ENCODE measurements at regions not wholly inside any gene's neighbourhood (a gene's known extent, or its start where the extent isn't known, plus 50 kb on each side); places are given as distances from the start of the nearest gene placed in this dataset.

DNA sequence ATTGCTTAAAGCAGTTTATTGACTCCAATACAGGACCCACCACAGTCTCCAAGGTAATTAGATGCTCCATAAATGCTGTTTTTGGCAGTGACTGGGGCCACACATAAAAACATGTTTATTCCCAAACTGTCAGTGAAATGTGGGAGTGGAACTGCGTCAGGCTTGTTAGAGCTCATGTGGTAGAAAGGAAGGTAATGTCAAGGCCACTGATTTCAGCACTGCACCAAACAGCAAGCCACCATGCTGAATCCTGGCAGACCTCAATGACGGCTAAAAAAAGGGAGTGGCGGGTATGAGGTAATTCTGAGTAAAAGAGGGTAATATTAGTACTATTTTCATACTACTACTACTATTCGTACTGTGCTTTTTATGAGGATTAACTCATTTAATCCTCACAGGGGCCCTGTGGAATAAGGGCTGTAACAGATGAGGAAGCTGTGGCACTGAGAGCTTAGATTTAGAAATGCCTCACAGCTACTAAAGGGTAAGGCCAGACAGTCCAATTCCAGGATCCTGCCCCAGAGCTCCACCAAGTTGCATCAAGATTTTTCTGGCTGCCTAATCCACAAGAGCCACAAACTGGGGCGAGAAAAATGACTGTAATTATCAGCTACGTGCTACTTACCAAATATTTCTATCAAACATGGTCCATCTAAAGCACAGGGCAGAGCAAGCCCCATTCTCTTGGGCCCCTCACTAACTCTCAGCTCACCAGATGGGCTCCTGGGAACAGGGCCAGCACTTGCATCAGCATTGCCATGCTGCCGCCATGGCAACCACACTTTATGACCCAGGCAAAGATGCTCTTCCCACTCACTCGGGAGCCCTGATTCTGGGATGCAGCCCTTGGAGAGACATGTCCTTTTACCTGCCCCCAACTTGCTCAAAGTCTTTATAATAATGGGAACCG lies 83.6 kb upstream of the SPATA12 start:
- Mint-ChIP-seq H3K27ac (no peak overlapping the region), H3K27me3 (ENCODE audit: low read depth) (no peaks in the 10 kb centered on the region), H3K4me1 (ENCODE audit: low read depth) (peaks cover 9% of the 10 kb centered on the region), H3K4me3 (no peak overlapping the region), H3K36me3 (ENCODE audit: low read depth) (no peaks in the 10 kb centered on the region), H3K9me3 (no peaks in the 10 kb centered on the region)

GRCh38 chr3:56975567-56975966 lies 84.9 kb upstream of the SPATA12 start:
- no peaks in the 10 kb centered on the region for H3K36me3 Mint-ChIP-seq (ENCODE audit: low read depth)
- no peaks in the 10 kb centered on the region for H3K9me3 Mint-ChIP-seq
- H3K27me3 Mint-ChIP-seq (ENCODE audit: low read depth) = no peaks in the 10 kb centered on the region
- H3K27ac Mint-ChIP-seq = no peak overlapping the region
- H3K4me3 Mint-ChIP-seq = no peak overlapping the region
- peaks cover 1% of the 10 kb centered on the region for H3K4me1 Mint-ChIP-seq (ENCODE audit: low read depth)

- peaks cover 3% of the 10 kb centered on the region for H3K27me3 Mint-ChIP-seq (ENCODE audit: low read depth)
- no peak overlapping the region for H3K4me3 Mint-ChIP-seq
- H3K9me3 Mint-ChIP-seq = no peaks in the 10 kb centered on the region
- no peaks in the 10 kb centered on the region for H3K36me3 Mint-ChIP-seq (ENCODE audit: low read depth)
- H3K27ac Mint-ChIP-seq = no peak overlapping the region
- peaks cover 4% of the 10 kb centered on the region for H3K4me1 Mint-ChIP-seq (ENCODE audit: low read depth)
Measured at GRCh38 chr3:56974247-56974930, 86.1 kb upstream of the SPATA12 start.

- peaks cover 8% of the 10 kb centered on the region for H3K27me3 Mint-ChIP-seq (ENCODE audit: low read depth)
- H3K9me3 Mint-ChIP-seq = no peaks in the 10 kb centered on the region
- H3K4me3 Mint-ChIP-seq = no peak overlapping the region
- no peaks in the 10 kb centered on the region for H3K36me3 Mint-ChIP-seq (ENCODE audit: low read depth)
- H3K27ac Mint-ChIP-seq = no peak overlapping the region
- H3K4me1 Mint-ChIP-seq (ENCODE audit: low read depth) = peaks cover 4% of the 10 kb centered on the region
Measured at GRCh38 chr3:56971816-56972215, 88.6 kb upstream of the SPATA12 start.

DNA sequence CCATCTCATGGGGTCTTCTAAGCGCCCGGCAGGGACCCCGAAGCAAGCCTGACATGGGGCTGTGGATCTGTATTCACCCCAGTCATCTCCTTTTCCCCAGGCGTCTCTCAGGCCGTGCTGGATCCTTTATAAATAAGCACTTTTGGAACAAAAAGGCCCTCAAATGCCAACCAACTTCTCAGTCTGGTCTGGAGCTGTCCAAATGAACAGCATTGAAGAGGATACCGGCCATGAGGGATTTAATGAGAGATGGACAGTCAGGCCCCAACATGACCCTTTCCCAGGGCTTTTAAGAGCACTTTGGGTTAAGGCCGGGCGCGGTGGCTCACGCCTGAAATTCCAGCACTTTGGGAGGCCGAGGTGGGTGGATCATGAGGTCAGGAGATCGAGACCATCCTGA lies 89.2 kb upstream of the SPATA12 start:
- H3K27me3 Mint-ChIP-seq (ENCODE audit: low read depth) = peaks cover 8% of the 10 kb centered on the region
- no peaks in the 10 kb centered on the region for H3K36me3 Mint-ChIP-seq (ENCODE audit: low read depth)
- H3K27ac Mint-ChIP-seq = no peak overlapping the region
- no peak overlapping the region for H3K4me3 Mint-ChIP-seq
- H3K9me3 Mint-ChIP-seq = no peaks in the 10 kb centered on the region
- peaks cover 4% of the 10 kb centered on the region for H3K4me1 Mint-ChIP-seq (ENCODE audit: low read depth)

- Mint-ChIP-seq H3K4me3 (no peak overlapping the region), H3K4me1 (ENCODE audit: low read depth) (peaks cover 4% of the 10 kb centered on the region), H3K27me3 (ENCODE audit: low read depth) (peaks cover 8% of the 10 kb centered on the region), H3K36me3 (ENCODE audit: low read depth) (no peaks in the 10 kb centered on the region), H3K9me3 (no peaks in the 10 kb centered on the region), H3K27ac (no peak overlapping the region)
Measured at GRCh38 chr3:56970461-56970879, 90.0 kb upstream of the SPATA12 start.

DNA sequence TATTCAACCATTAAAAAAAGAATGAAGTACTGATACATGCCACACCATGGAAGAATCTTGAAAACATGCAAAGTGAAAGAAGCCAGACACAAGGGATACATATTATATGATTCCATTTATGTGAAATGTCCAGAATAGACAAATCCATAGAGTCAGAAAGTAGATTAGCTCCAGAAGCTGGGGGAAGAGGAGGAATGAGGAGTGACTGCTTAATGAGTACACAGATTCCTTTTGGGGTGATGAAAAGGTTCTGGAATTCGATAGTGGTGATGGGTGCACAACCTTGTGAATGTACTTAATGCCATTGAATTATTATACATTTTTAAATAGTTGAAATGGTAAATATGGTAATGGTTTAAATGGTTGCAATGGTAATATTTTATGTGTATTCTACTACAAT lies 90.6 kb upstream of the SPATA12 start:
- Mint-ChIP-seq H3K4me3 (no peak overlapping the region), H3K27me3 (ENCODE audit: low read depth) (peaks cover 8% of the 10 kb centered on the region), H3K27ac (no peak overlapping the region), H3K4me1 (ENCODE audit: low read depth) (peaks cover 4% of the 10 kb centered on the region), H3K36me3 (ENCODE audit: low read depth) (no peaks in the 10 kb centered on the region), H3K9me3 (no peaks in the 10 kb centered on the region)

- no peak overlapping the region for H3K4me3 Mint-ChIP-seq
- no peak overlapping the region for H3K27ac Mint-ChIP-seq
- H3K9me3 Mint-ChIP-seq = no peaks in the 10 kb centered on the region
- no peaks in the 10 kb centered on the region for H3K36me3 Mint-ChIP-seq (ENCODE audit: low read depth)
- peaks cover 8% of the 10 kb centered on the region for H3K27me3 Mint-ChIP-seq (ENCODE audit: low read depth)
- H3K4me1 Mint-ChIP-seq (ENCODE audit: low read depth) = peaks cover 4% of the 10 kb centered on the region
Measured at GRCh38 chr3:56966509-56966908, 94.0 kb upstream of the SPATA12 start.

- H3K4me3 Mint-ChIP-seq = no peak overlapping the region
- H3K4me1 Mint-ChIP-seq (ENCODE audit: low read depth) = peaks cover 4% of the 10 kb centered on the region
- no peaks in the 10 kb centered on the region for H3K9me3 Mint-ChIP-seq
- H3K27me3 Mint-ChIP-seq (ENCODE audit: low read depth) = peaks cover 8% of the 10 kb centered on the region
- H3K27ac Mint-ChIP-seq = no peak overlapping the region
- no peaks in the 10 kb centered on the region for H3K36me3 Mint-ChIP-seq (ENCODE audit: low read depth)
Measured at GRCh38 chr3:56966104-56966503, 94.4 kb upstream of the SPATA12 start.

DNA sequence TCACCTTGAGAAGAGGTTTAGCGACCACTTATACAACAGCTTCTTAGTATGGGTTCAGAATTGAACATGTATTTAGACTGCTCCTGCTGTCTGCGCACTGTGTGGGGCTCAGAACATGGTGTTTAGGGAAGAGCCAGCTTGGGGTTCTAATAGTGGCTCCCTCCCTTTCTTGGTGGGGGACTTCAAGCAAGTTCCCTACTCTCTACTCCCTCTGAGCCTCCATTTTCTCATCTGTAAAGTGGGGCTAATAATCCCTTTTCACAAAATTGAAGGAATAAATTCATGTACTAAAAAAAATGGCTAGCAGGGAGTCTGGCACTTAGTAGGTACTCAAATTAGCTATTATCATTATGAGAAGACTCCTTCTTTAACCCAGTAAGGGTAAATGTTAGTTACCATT lies 97.5 kb upstream of the SPATA12 start:
- H3K27me3 Mint-ChIP-seq (ENCODE audit: low read depth) = no peaks in the 10 kb centered on the region
- no peak overlapping the region for H3K27ac Mint-ChIP-seq
- H3K36me3 Mint-ChIP-seq (ENCODE audit: low read depth) = no peaks in the 10 kb centered on the region
- no peaks in the 10 kb centered on the region for H3K4me1 Mint-ChIP-seq (ENCODE audit: low read depth)
- no peaks in the 10 kb centered on the region for H3K9me3 Mint-ChIP-seq
- no peak overlapping the region for H3K4me3 Mint-ChIP-seq

DNA sequence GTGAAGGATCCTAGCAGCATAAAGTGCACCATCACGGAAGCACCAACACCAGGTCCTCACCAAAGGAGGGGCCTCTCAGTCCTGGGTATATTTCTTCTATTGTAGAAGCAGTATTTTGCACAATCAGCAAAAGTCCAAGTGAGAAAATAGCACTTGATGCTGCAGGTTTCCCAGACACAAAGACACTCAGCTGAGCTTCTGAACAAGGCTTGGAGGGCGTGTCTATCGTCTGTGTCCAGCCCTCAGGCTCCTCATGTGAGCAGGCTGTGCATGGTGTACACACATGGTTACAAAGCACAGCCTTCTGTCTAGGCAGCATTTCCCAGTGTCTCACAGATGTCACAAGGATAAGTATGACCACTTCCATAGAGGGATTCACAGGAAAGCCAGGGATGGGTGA lies 98.3 kb upstream of the SPATA12 start:
- Mint-ChIP-seq H3K27me3 (ENCODE audit: low read depth) (no peaks in the 10 kb centered on the region), H3K4me3 (no peak overlapping the region), H3K36me3 (ENCODE audit: low read depth) (no peaks in the 10 kb centered on the region), H3K27ac (no peak overlapping the region), H3K9me3 (no peaks in the 10 kb centered on the region), H3K4me1 (ENCODE audit: low read depth) (no peaks in the 10 kb centered on the region)

DNA sequence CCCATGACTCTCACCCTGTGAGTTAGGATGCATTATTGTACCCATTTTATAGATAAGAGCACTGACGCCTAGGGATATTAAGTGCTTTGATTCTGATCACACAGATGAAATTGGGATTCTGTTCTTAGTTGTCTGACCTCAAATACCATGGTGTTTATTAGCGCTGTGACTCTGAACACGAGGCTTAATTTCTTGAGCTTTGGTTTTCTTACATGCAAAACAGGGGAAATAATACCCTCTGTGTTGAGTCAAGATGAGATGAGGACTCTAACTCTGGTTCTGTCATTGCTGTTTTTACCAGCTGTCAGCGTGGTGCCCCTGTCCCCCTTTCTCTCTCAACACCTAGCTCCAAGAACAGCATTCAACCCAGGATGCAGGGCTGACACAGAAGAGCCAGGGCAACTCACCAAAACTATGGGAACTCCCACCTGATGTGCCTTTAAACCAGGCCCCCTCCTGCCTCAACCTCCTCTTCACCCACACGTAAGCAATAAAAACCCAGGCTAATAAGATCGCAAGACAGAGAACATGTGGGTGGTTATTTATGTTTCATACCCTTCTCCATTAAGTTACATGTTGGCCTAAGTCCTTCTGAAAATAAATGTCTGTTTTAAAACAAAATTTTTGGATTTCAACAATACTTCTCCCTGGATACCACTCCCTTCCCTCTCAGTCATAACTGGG lies 100.1 kb upstream of the SPATA12 start:
- no peaks in the 10 kb centered on the region for H3K36me3 Mint-ChIP-seq (ENCODE audit: low read depth)
- no peaks in the 10 kb centered on the region for H3K27me3 Mint-ChIP-seq (ENCODE audit: low read depth)
- no peaks in the 10 kb centered on the region for H3K4me1 Mint-ChIP-seq (ENCODE audit: low read depth)
- H3K9me3 Mint-ChIP-seq = no peaks in the 10 kb centered on the region
- H3K4me3 Mint-ChIP-seq = no peak overlapping the region
- no peak overlapping the region for H3K27ac Mint-ChIP-seq

DNA sequence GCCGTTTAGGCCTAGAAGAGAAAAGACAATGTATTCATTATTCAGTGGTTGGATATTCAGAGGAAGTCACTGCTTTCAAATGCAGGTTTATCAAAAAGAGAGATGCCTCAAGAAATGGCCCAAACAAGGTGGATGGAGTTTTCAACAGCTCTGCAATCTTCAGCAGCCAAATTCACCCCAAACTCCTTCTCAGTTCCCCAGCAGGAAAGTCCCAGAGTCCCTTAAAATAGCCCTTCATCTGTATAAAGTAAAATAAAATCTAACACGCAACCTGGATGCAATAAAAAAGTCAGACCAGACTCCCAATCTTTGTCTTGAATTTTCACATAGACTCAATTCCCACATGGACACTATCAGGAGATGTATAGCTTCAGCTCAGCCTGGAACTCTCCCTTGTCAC lies 101.6 kb upstream of the SPATA12 start:
- Mint-ChIP-seq H3K4me3 (no peak overlapping the region), H3K27ac (no peak overlapping the region)

DNA sequence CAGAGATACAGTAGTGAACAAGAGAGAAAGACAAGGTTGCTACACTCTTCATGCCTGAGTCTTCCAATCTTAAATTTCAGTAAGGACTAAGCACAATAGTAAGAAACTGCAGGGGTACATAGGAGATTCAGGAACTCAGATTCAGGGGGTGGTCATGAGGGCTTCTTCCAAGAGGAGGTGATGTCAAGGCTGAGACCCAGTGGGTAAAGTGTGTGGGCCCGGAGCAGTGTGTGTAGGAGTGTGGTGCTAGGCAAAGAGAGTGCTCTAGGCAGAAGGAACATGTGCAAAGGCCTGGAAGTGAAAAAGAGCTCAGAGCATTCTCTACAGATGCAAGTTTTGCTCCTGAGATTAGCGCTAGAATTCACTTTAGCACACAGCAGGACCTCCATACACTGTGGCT lies 102.9 kb upstream of the SPATA12 start:
- Mint-ChIP-seq H3K9me3 (no peaks in the 10 kb centered on the region), H3K27ac (no peak overlapping the region), H3K36me3 (ENCODE audit: low read depth) (no peaks in the 10 kb centered on the region), H3K27me3 (ENCODE audit: low read depth) (no peaks in the 10 kb centered on the region), H3K4me1 (ENCODE audit: low read depth) (no peaks in the 10 kb centered on the region), H3K4me3 (no peak overlapping the region)

More for the DNA sequence above, 101.6 kb upstream of the SPATA12 start:
- Mint-ChIP-seq H3K9me3 (no peaks in the 10 kb centered on the region), H3K27me3 (ENCODE audit: low read depth) (no peaks in the 10 kb centered on the region), H3K36me3 (ENCODE audit: low read depth) (no peaks in the 10 kb centered on the region), H3K4me1 (ENCODE audit: low read depth) (no peaks in the 10 kb centered on the region)

DNA sequence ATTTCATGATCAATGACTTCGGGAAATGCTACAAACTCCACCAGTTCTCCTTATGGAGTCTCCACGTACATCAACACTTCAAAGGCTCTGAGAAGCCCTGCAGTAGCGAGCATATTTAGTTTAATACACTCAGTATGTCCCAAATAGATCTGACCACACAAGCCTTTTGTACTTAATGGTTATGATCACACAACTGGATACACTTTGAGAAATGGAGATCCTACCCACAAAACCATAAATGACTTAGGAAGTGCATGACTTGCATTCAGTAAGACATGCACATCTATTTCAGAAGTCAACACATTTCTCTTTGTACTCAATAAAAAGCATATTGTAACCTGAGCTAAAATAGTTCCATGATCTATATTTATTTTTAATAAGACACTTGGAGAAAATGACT lies 103.6 kb upstream of the SPATA12 start:
- Mint-ChIP-seq H3K9me3 (no peaks in the 10 kb centered on the region), H3K36me3 (ENCODE audit: low read depth) (no peaks in the 10 kb centered on the region), H3K4me3 (no peak overlapping the region), H3K27me3 (ENCODE audit: low read depth) (no peaks in the 10 kb centered on the region), H3K27ac (no peak overlapping the region), H3K4me1 (ENCODE audit: low read depth) (no peaks in the 10 kb centered on the region)

Measured in T-helper 1 cell treated with Interleukin-12 subunit alpha and Interleukin-12 subunit beta and Interleukin-4 antibody, amounts not matched to agents 30 μg/mL and 1 μg/mL, for 36 hours (primary cell).